Muscle layer of colon (tissue), 2 donors: ENCODE measurements at regions not wholly inside any gene's neighbourhood (a gene's known extent, or its start where the extent isn't known, plus 50 kb on each side); places are given as distances from the start of the nearest gene placed in this dataset.

Experiments used
- H3K27ac ChIP-seq: one replicate; pipeline ENCODE4 v1.7.0; 2013; ENCODE audit warnings: low read depth, mild to moderate bottlenecking, low read length, moderate library complexity
- H3K27me3 ChIP-seq, 2 donors: one replicate each; pipeline ENCODE4 v1.7.0; 2013; ENCODE audit warnings: low read length in 2 of 2, mild to moderate bottlenecking in 2 of 2; ENCODE audit not compliant: insufficient read depth in 2 of 2, control insufficient read depth in 1 of 2
- H3K36me3 ChIP-seq: one replicate; pipeline ENCODE4 v1.7.0; 2013; ENCODE audit warnings: mild to moderate bottlenecking, low read length; ENCODE audit not compliant: insufficient read depth
- H3K4me1 ChIP-seq: one replicate; pipeline ENCODE4 v1.7.0; 2013; ENCODE audit warnings: mild to moderate bottlenecking, low read length; ENCODE audit not compliant: insufficient read depth
- H3K4me3 ChIP-seq, 2 donors: one replicate each; pipeline ENCODE4 v1.7.0; 2013; ENCODE audit warnings: low read length in 2 of 2, low read depth in 1 of 2, mild to moderate bottlenecking in 1 of 2, moderate library complexity in 1 of 2
- H3K9ac ChIP-seq: one replicate; pipeline ENCODE4 v1.7.0; 2013; ENCODE audit warnings: low read length
- H3K9me3 ChIP-seq: one replicate; pipeline ENCODE4 v1.7.0; 2013; ENCODE audit warnings: mild to moderate bottlenecking, low read length
- donor health status: abdominal sarcoma.
- donor health status: Adenocarcinoma of cecum.

- Histone ChIP-seq H3K4me1 (no peaks in the 10 kb centered on the region), H3K9ac (no peak overlapping the region), H3K36me3 (no peaks in the 10 kb centered on the region), H3K9me3 (no peaks in the 10 kb centered on the region), H3K4me3 (no peak overlapping the region), H3K27ac (no peak overlapping the region), H3K27me3 (no peaks in the 10 kb centered on the region)
Measured at GRCh38 chr14:26363689-26364088, 234.1 kb downstream of the NOVA1 start.

GRCh38 chr14:26344596-26344995 is 253.2 kb downstream of the NOVA1 start:
- no peaks in the 10 kb centered on the region for H3K27me3 ChIP-seq
- no peak overlapping the region for H3K4me3 ChIP-seq
- H3K9ac ChIP-seq = no peak overlapping the region
- H3K9me3 ChIP-seq = no peaks in the 10 kb centered on the region
- no peak overlapping the region for H3K27ac ChIP-seq
- no peaks in the 10 kb centered on the region for H3K36me3 ChIP-seq
- no peaks in the 10 kb centered on the region for H3K4me1 ChIP-seq

GRCh38 chr14:26339381-26339780 is 258.5 kb downstream of the NOVA1 start:
- H3K9me3 ChIP-seq = no peaks in the 10 kb centered on the region
- H3K27ac ChIP-seq = no peak overlapping the region
- no peak overlapping the region for H3K9ac ChIP-seq
- no peaks in the 10 kb centered on the region for H3K4me1 ChIP-seq
- no peak overlapping the region for H3K4me3 ChIP-seq
- H3K36me3 ChIP-seq = no peaks in the 10 kb centered on the region
- H3K27me3 ChIP-seq = no peaks in the 10 kb centered on the region

DNA sequence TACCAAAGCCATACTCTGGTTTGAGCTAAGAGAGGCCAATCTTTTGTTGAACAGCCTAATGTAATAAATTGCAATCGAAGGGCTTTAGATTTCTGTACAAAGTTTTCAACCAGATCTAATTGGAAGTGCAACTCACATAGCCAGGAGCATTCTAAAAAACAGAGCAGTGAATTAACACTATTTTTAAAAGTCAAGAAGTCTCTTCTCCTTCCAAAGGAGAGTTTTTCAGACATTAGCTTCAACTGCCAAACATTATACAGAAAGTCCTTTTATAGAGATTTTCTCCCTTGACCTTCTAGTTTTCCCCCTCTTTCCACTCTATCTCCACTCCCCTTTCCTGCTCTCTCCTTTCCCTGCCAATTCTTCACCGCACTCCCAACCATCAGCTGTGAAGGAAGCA is 259.6 kb downstream of the NOVA1 start:
- H3K27me3 ChIP-seq = no peaks in the 10 kb centered on the region
- no peaks in the 10 kb centered on the region for H3K36me3 ChIP-seq
- H3K4me1 ChIP-seq = no peaks in the 10 kb centered on the region
- H3K27ac ChIP-seq = no peak overlapping the region
- no peak overlapping the region for H3K9ac ChIP-seq
- no peaks in the 10 kb centered on the region for H3K9me3 ChIP-seq
- no peak overlapping the region for H3K4me3 ChIP-seq

DNA sequence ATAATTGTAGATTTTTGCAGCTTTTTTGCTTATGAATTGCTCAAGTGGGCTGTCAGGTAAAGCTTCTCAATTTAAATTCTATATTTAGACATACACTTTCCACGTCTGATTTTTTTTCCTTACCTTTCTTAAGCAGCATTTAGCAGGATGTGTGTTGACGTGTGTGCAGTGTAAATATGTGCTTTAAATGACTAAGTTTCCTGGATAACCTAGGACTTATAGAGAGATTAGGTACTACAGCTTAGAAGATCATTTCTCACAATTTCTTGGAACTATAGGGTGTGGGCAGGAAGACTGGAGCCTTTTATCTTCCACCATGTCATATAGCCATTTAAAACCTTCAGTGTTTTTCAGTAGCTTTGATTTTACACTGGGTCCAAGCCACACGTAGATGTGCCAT is 263.5 kb downstream of the NOVA1 start:
- Histone ChIP-seq H3K4me3 (no peak overlapping the region), H3K36me3 (no peaks in the 10 kb centered on the region), H3K4me1 (no peaks in the 10 kb centered on the region)

DNA sequence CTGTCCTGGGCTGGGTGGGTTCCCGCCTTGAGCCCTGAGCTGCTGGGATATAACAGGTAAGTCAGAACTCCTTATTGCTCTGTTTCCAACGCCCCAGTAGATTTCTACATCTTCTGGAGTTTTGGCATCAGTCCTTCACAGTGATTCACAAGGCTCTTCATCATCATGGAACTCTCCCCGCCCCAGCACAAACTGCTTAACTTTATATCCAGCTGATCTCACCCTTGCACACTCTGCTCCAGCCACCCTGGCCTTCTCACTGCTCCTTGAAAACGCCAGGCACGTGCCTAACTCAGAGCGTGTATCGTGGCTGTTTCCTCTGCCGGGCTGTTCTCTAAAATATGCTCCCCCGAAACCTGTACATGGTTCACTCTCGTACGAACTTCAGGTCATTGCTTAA is 264.9 kb downstream of the NOVA1 start:
- Histone ChIP-seq H3K36me3 (no peaks in the 10 kb centered on the region), H3K9ac (no peak overlapping the region), H3K4me3 (no peak overlapping the region), H3K27ac (no peak overlapping the region), H3K27me3 (no peaks in the 10 kb centered on the region), H3K4me1 (no peaks in the 10 kb centered on the region), H3K9me3 (no peaks in the 10 kb centered on the region)

More for the DNA sequence above, 263.5 kb downstream of the NOVA1 start:
- Histone ChIP-seq H3K27me3 (no peaks in the 10 kb centered on the region), H3K27ac (no peak overlapping the region), H3K9me3 (no peaks in the 10 kb centered on the region), H3K9ac (no peak overlapping the region)

GRCh38 chr14:26330982-26331381 is 266.9 kb downstream of the NOVA1 start:
- Histone ChIP-seq H3K4me3 (no peak overlapping the region), H3K27me3 (no peaks in the 10 kb centered on the region), H3K9me3 (no peaks in the 10 kb centered on the region), H3K9ac (no peak overlapping the region), H3K27ac (no peak overlapping the region), H3K36me3 (no peaks in the 10 kb centered on the region), H3K4me1 (no peaks in the 10 kb centered on the region)

- Histone ChIP-seq H3K9me3 (no peaks in the 10 kb centered on the region), H3K36me3 (no peaks in the 10 kb centered on the region), H3K4me1 (peaks cover 9% of the 10 kb centered on the region), H3K4me3 (no peak overlapping the region), H3K9ac (no peak overlapping the region), H3K27ac (no peak overlapping the region), H3K27me3 (no peaks in the 10 kb centered on the region)
Measured at GRCh38 chr14:26328791-26329190, 269.0 kb downstream of the NOVA1 start.

GRCh38 chr14:26323869-26324268 is 274.0 kb downstream of the NOVA1 start:
- Histone ChIP-seq H3K4me1 (peaks cover 16% of the 10 kb centered on the region), H3K9me3 (no peaks in the 10 kb centered on the region), H3K4me3 (no peak overlapping the region), H3K27ac (peak overlapping the region; percentile 1), H3K27me3 (no peaks in the 10 kb centered on the region), H3K9ac (peak overlapping the region; percentile 24), H3K36me3 (no peaks in the 10 kb centered on the region)

GRCh38 chr14:26320886-26321285 is 276.9 kb downstream of the NOVA1 start:
- Histone ChIP-seq H3K27ac (no peak overlapping the region), H3K4me1 (peaks cover 16% of the 10 kb centered on the region), H3K36me3 (no peaks in the 10 kb centered on the region), H3K4me3 (no peak overlapping the region), H3K9me3 (no peaks in the 10 kb centered on the region), H3K9ac (no peak overlapping the region), H3K27me3 (no peaks in the 10 kb centered on the region)

GRCh38 chr14:26319139-26319864 is 278.5 kb downstream of the NOVA1 start:
- Histone ChIP-seq H3K27me3 (no peaks in the 10 kb centered on the region), H3K4me3 (no peak overlapping the region), H3K36me3 (no peaks in the 10 kb centered on the region), H3K9ac (no peak overlapping the region), H3K4me1 (peaks cover 11% of the 10 kb centered on the region), H3K9me3 (no peaks in the 10 kb centered on the region), H3K27ac (no peak overlapping the region)

DNA sequence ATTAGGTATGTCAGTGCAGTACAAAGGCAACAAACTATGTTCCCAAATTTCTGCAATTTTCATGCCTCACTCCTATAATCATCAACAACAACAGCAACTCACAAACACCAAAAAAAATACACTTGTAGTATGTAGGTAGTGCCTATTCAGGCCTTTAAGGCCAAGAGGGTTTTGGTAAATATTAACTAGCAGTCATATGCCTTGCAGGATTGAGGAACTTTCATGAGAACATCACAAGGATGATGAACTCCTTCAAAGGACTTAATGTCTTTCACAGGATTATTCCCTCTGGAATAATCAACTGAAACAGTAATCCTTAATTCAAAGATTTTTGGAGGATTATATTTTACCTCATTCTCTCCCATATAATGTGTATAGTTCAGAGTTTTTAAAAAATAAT is 293.8 kb downstream of the NOVA1 start:
- H3K36me3 ChIP-seq = no peaks in the 10 kb centered on the region

More for the DNA sequence above, 293.8 kb downstream of the NOVA1 start:
- H3K4me3 ChIP-seq = no peak overlapping the region
- no peaks in the 10 kb centered on the region for H3K9me3 ChIP-seq
- no peak overlapping the region for H3K27ac ChIP-seq
- no peaks in the 10 kb centered on the region for H3K4me1 ChIP-seq
- H3K9ac ChIP-seq = no peak overlapping the region
- H3K27me3 ChIP-seq = no peaks in the 10 kb centered on the region
